ACC112 (cell line): ENCODE measurements at regions not wholly inside any gene's neighbourhood (a gene's known extent, or its start where the extent isn't known, plus 50 kb on each side); places are given as distances from the start of the nearest gene placed in this dataset.

ENCODE experiments used
- H2AFZ ChIP-seq: fragments of 200-600 bp; sonication (generic); one replicate; pipeline ENCODE4 v1.6.0; 2017; ENCODE audit warnings: antibody characterized with exemption, low read length; ENCODE audit not compliant: unreplicated experiment
- H3K27ac ChIP-seq: fragments of 200-600 bp; sonication (generic); 2 replicates; pipeline ENCODE4 v1.5.1; 2014; ENCODE audit warnings: low read depth, mild to moderate bottlenecking, antibody characterized with exemption, low read length, moderate library complexity
- H3K27me3 ChIP-seq: fragments of 200-600 bp; sonication (generic); 2 replicates; pipeline ENCODE4 v1.6.1; 2014; ENCODE audit warnings: mild to moderate bottlenecking, antibody characterized with exemption, low read length, moderate library complexity, mixed read lengths; ENCODE audit not compliant: insufficient read depth
- H3K36me3 ChIP-seq: fragments of 200-600 bp; sonication (generic); 2 replicates; pipeline ENCODE4 v1.6.1; 2016; ENCODE audit warnings: mild to moderate bottlenecking, antibody characterized with exemption, low read length, moderate library complexity, mixed read lengths; ENCODE audit not compliant: insufficient read depth
- H3K4me1 ChIP-seq: fragments of 200-600 bp; sonication (generic); one replicate; pipeline ENCODE4 v1.6.1; 2016; ENCODE audit warnings: low read length, mixed read lengths; ENCODE audit not compliant: insufficient read depth, unreplicated experiment, control insufficient read depth
- H3K4me3 ChIP-seq: fragments of 200-600 bp; sonication (generic); 2 replicates; pipeline ENCODE4 v1.5.1; 2014; ENCODE audit warnings: mild to moderate bottlenecking, low read depth, low read length
- H3K79me2 ChIP-seq: fragments of 200-600 bp; sonication (generic); one replicate; pipeline ENCODE4 v1.6.0; 2016; ENCODE audit warnings: low read length; ENCODE audit not compliant: control insufficient read depth, unreplicated experiment, insufficient read depth

DNA sequence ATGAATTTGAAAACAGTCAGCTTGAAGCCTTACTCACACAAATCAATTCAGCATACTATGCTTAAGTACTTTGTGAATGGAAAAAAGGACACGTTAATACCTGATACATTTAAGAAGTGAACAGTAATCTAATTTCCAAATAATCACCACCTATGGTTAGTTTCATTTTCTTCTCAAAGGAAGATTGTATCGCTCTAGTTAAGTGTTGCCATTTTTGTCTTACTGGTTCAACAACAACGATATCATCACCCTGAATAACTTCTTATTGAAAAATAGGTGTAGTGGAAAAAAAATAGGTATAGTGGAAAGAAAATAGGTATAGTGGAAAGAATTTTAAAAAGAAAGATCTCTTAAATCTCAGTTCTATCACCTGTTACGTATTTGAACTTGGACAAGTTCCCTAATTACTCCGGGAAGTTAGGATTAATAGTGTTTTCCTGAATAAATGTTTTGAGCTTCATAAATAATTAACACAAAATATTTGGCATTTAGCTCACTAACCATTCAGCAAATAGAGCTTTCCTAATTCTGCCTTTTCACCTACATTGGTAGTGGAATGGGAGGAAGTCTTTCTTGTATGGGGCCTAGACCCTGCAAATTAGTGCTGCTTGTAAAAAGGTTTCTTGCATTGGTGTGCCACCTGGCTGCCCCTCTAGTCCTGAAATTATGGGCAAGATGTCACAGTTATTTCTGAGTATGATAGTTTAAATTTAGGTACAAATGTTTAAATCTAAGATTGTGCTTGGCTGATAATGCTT lies 502.6 kb upstream of the NMUR2 start:
- H2AFZ ChIP-seq, result no peak overlapping the region
- H3K4me3 ChIP-seq, result no peak overlapping the region; the same call in 1 of the 2 replicates
- H3K36me3 ChIP-seq, result no peaks in the 10 kb centered on the region
- no peak overlapping the region for H3K27ac ChIP-seq
- H3K4me1 ChIP-seq, result no peaks in the 10 kb centered on the region
- H3K79me2 ChIP-seq, result no peaks in the 10 kb centered on the region
- H3K27me3 ChIP-seq, result no peaks in the 10 kb centered on the region

DNA sequence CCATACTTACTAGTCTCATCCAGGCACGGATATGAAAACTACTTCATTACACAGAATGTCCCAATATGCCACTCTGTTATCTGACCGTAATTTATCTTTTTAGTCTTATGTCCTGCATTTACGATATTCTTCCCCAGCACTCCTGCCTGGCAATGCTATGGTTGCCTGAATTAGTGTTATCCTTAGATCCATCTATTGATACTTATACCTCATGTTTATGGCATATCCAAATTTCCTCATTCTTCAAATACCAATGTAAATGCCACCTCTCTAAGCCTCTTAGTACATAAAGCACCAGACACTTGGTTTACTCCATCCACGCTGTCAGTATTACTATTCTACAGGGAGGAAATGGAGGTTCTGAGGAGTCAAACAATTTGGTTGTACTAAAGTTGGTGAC lies 507.8 kb upstream of the NMUR2 start:
- no peak overlapping the region for H3K27ac ChIP-seq
- H3K4me1 ChIP-seq, result no peaks in the 10 kb centered on the region
- no peak overlapping the region for H3K4me3 ChIP-seq
- no peak overlapping the region for H2AFZ ChIP-seq
- H3K36me3 ChIP-seq, result no peaks in the 10 kb centered on the region
- no peaks in the 10 kb centered on the region for H3K27me3 ChIP-seq
- no peaks in the 10 kb centered on the region for H3K79me2 ChIP-seq

DNA sequence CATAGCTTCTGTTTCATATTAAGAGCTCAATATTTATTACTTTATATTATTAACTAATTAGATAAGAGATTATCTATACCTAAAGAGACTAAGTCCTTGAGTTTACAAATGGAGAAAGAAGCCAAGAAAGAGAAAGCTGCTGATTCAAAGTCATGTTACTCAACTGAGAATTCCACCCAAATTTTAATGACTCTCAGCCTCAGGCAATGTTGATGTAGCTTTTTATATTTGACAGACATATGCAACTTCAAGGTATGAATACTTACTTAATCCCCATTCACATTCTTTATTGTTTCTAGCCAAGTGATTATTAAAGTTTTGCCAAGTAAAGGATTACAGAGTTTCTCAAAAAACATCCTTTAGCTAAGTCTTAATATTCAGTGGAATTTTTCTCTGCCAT lies 527.5 kb upstream of the NMUR2 start:
- H3K36me3 ChIP-seq, result no peaks in the 10 kb centered on the region
- H2AFZ ChIP-seq, result no peak overlapping the region
- no peak overlapping the region for H3K27ac ChIP-seq
- H3K4me1 ChIP-seq, result no peaks in the 10 kb centered on the region
- no peaks in the 10 kb centered on the region for H3K27me3 ChIP-seq
- no peak overlapping the region for H3K4me3 ChIP-seq
- no peaks in the 10 kb centered on the region for H3K79me2 ChIP-seq

DNA sequence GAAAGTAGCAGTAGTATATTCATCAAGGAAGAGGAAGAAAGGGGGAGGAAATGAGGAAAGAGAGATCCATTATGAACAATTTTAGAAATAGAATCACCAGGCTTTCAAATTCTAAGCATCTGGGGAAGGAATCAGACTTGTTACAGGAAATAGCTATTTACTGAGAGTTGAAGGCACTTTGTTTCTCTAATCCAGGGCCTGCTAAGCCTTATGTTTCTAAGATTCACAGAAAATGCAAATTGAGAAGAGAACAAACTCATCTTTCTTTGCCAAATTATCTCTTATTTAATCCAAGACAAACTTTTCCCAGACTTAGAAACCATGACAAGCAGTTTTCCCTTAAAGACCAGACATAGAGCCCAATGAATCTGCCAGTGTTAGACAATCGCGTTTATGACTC lies 528.0 kb upstream of the NMUR2 start:
- H2AFZ ChIP-seq, result no peak overlapping the region
- H3K27me3 ChIP-seq, result no peaks in the 10 kb centered on the region
- no peaks in the 10 kb centered on the region for H3K4me1 ChIP-seq
- H3K36me3 ChIP-seq, result no peaks in the 10 kb centered on the region
- H3K27ac ChIP-seq, result no peak overlapping the region
- no peak overlapping the region for H3K4me3 ChIP-seq
- H3K79me2 ChIP-seq, result no peaks in the 10 kb centered on the region

DNA sequence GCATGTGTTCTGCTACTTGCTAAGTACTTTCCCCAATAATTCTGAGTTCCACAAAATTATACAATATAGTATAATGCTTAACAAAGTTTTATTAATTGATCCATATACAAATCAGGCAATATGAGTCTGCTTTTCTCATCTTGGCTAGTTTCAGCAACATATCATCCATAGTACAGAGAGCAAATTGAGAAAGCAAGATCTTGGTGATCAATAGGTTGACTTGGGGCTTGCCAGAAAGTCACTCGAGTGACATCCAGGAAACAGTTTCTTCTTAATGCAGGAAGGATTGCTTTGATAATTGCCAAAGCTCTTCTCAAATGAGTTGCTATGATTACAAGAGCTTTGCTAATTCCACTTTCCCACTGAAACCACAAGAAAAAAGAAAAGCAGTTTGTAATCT lies 533.6 kb upstream of the NMUR2 start:
- H3K27me3 ChIP-seq, result no peaks in the 10 kb centered on the region
- no peaks in the 10 kb centered on the region for H3K4me1 ChIP-seq
- no peaks in the 10 kb centered on the region for H3K79me2 ChIP-seq
- no peak overlapping the region for H2AFZ ChIP-seq
- H3K27ac ChIP-seq, result no peak overlapping the region
- H3K4me3 ChIP-seq, result no peak overlapping the region
- no peaks in the 10 kb centered on the region for H3K36me3 ChIP-seq

DNA sequence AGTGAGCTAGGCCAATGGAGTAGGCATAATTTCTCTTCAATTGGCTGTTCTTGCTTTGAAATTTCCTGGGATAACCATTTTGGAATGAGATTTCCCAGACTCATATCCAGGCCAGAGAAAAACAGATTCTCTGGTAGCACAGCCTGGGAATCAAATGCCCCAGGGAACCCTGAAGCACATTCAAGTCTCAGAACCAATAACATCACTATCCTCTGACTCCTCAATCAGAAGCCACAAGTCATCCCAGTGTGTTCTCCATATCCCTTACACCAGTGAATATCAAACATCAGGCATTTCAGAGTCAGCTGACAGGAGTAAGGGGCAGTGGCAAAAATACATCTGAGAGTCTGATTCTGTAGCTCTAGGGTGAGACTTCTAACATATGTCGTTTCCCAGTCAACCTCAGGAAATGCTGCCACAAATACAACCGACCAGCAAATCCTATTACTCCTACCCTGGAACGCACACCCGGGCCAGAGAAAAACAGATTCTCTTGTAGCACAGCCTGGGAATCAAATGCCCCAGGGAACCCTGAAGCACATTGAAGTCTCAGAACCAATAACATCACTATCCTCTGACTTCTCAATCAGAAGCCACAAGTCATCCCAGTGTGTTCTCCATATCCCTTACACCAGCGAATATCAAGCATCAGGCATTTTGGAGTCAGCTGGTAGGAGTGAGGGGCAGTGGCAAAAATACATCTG lies 537.7 kb upstream of the NMUR2 start:
- Histone ChIP-seq H3K36me3 (no peaks in the 10 kb centered on the region), H3K27ac (no peak overlapping the region), H3K4me3 (no peak overlapping the region), H2AFZ (no peak overlapping the region), H3K79me2 (no peaks in the 10 kb centered on the region), H3K4me1 (no peaks in the 10 kb centered on the region), H3K27me3 (no peaks in the 10 kb centered on the region)

DNA sequence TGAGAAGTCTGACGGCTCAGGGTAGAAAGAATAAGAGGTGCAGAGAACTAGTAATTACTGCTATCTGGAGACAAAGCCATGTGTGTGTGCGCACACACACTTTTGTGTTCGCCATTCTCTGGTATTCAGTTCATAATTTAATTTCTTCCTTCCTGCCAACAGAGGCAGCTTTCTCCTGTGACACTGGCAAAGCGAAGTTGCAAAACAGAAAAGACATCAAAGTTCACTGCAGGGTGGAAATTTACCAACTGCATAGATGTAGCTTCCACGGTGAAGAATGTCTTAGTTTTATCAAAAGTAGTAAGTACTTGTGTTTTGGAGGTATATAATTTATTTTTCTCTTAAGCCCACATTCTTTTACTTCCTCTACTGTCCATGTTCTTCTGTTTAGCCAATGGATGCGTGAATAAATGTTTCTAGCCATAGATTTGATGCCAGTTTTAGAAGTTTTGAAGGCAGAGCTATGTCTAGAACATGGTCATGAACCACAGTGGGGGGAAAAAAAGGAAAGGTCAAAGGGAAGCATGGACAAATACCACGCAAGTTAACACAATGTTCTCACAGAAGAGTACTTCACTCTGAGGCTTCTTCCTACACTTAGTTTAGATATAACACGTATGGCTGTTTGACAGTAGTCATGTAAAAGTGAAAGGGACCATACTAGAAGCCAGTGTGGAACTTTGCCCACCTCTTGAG lies 536.5 kb upstream of the GRIA1 start:
- Histone ChIP-seq H3K36me3 (no peaks in the 10 kb centered on the region), H3K27ac (no peak overlapping the region), H3K4me1 (no peaks in the 10 kb centered on the region), H3K79me2 (no peaks in the 10 kb centered on the region), H2AFZ (no peak overlapping the region), H3K27me3 (no peaks in the 10 kb centered on the region), H3K4me3 (no peak overlapping the region)

DNA sequence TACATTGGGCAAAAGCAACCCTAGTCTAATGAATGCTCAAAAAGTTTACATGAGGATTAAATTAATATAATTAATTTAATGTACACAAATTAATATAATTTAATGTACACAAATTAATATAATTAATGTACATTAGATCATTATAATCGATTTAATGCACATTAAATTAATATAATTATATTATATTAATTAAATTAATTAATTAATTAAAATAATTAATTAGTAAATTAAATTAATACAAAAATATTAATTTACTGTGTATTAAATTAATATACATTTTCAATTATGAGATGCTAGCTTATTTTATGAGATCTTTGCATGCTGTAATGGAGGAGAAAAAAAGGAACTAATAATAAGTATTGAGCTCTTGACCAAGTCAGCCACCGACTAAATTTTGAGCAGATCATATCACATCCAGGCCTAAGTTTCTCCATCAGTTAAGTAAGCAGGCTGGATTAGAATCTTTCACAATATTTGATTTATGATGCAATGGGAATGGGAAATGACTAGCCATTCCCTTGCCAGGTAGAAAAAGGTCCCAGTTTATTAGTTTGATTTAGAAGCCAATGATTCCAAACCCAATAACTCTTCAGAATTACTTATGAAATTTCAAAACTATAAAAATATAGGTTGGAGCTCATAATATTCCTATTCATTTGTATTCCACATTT lies 533.4 kb upstream of the GRIA1 start:
- no peaks in the 10 kb centered on the region for H3K36me3 ChIP-seq
- no peaks in the 10 kb centered on the region for H3K79me2 ChIP-seq
- H3K27me3 ChIP-seq, result no peaks in the 10 kb centered on the region
- H3K4me3 ChIP-seq, result no peak overlapping the region
- no peak overlapping the region for H3K27ac ChIP-seq
- no peak overlapping the region for H2AFZ ChIP-seq
- no peaks in the 10 kb centered on the region for H3K4me1 ChIP-seq

DNA sequence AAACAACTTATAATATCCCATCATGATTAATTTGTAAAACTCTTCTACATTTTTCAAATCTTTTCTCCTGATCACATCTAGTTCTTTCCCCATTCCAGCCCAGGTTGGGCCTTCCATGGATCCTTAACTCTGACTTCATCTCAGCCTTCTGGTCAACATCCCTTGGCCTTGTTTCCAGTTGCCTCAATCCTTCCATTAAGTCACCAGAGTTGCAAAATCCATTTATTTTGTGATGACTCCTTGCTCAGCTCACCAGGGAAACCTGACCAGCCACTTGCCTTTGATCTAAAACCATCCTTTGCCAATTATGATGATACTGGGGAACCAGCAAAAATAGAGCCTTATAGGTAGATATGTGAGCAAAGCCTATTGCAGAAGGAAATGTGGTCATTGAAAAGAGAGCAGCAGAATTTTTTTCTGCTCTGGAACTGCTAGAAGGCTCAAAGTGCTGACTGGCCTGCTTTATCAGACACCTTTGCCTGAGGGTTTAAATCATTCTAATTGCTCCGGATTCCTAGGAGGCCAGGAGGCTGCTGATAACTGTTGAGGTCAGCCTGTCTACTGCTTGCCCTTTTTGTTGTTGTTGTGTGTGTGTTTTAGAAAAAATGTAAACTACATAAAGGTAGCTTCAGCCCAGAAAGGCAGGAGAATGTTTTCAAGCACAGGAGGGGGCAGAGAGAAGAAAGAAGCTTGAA lies 512.2 kb upstream of the GRIA1 start:
- H3K27ac ChIP-seq, result no peak overlapping the region
- H3K4me1 ChIP-seq, result no peaks in the 10 kb centered on the region
- H2AFZ ChIP-seq, result no peak overlapping the region
- no peaks in the 10 kb centered on the region for H3K27me3 ChIP-seq
- no peaks in the 10 kb centered on the region for H3K79me2 ChIP-seq
- H3K36me3 ChIP-seq, result no peaks in the 10 kb centered on the region
- H3K4me3 ChIP-seq, result no peak overlapping the region

DNA sequence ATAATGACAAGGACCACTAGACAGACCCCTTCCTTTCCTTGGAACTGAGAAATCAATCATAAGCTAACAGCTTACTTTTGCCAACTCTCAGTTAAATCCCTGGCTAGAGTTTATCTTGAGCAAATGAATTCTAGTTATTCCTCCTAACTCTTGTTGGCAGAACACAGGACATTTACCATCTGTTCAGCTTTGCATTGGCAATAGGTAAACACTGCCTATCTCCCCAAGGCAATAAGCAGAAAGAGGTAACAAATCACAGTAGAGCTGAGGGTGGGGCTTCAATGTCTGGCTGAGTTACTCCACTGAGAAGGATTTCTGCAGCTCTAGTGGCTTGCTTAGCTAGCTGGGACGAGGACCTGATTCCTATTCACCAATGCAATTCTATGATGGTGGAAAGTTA lies 503.3 kb upstream of the GRIA1 start:
- Histone ChIP-seq H3K27ac (no peak overlapping the region), H3K36me3 (no peaks in the 10 kb centered on the region), H3K4me1 (no peaks in the 10 kb centered on the region), H3K79me2 (no peaks in the 10 kb centered on the region), H3K27me3 (no peaks in the 10 kb centered on the region), H2AFZ (no peak overlapping the region), H3K4me3 (no peak overlapping the region)
